KBM-7 (cell line): ENCODE measurements at regions not wholly inside any gene's neighbourhood (a gene's known extent, or its start where the extent isn't known, plus 50 kb on each side); places are given as distances from the start of the nearest gene placed in this dataset.
A peak's percentile ranks its signal among the peaks of the same experiment; 100 is the strongest.

ENCODE experiments used
- DNase-seq: peaks from one replicate; pipeline ENCODE4 v3.0.0-alpha.2; 2015
- in situ Hi-C: fragments of 300-500 bp; cut with MboI; formaldehyde crosslinking; loops from 2 replicates; pipeline ENCODE4 v1.14.3; 2020; ENCODE audit warnings: low sequenced_read_pairs, low pct_unique_long_range_greater_than_20kb, mixed read lengths

DNA sequence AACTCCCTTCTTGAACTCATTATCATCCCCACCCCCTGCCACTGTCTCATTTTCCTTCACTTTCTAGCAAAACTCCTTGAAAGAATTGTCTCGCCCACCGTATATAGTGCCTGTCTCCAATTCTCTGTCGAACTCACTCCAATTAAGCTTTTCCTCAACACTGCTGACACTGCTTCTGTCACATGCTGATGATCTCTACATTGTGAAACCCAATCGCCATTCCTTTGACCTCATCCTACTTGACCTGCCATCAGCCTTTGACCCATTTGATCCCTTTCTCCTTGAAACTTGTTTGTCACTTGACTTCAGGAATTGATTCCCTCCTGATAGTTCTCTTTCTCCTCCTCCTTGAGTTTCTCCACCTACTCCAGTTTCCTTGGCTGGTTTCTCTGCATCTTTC, 54.8 kb downstream of the CCDC71L start:
- DNase-seq, result no peak
- in situ Hi-C loops, result no loop called here

DNA sequence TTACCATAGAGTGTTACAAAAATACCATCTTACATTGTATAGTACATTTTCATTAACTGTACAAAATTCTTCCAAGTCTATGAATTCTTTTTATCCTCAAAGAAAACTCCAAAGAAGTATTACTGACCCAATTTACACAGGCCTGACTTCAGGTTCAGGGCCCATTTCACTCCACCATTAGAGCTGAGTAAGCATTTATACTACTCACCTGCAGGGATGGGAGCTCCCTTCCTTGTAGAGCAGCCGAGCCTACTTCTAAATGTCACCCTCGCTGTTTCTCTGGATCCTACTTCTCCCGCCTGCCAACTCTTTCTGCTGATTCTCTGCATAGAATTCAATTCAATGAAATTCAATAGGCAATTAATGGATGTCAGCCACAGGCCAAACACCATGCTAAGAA, 56.0 kb downstream of the CCDC71L start:
- in situ Hi-C loops, result no loop called here
- no peak for DNase-seq

DNA sequence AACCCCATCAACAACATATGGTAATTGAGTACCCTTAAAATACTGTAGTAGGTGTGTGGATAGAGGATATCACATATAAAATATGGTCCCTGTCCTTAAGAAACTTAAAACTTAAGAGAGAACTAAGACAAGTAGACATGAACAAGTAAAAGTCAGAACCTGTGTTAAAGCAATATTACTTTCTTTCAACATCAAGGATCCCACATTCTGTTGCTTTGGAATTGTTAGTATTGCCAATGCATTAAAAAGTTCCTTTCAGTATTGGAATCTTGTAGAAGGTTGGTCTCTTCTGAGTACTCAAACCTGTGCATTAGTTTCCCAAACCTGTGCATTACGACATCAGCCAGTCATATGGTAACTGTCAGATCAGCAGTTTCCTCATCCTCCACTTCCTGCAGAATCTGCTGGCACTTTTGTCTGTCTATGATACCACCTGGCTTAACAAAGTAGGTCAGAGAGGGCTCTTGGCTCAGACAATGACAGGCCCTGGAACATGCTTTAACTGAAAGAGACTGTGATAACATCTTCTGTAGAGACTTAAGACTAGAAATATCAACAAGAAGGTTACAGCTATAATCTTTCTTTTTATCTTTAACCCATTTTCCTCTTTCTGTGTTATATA, 56.5 kb downstream of the CCDC71L start:
- DNase-seq, result peak; percentile 12
- in situ Hi-C loops, result no loop called here

DNA sequence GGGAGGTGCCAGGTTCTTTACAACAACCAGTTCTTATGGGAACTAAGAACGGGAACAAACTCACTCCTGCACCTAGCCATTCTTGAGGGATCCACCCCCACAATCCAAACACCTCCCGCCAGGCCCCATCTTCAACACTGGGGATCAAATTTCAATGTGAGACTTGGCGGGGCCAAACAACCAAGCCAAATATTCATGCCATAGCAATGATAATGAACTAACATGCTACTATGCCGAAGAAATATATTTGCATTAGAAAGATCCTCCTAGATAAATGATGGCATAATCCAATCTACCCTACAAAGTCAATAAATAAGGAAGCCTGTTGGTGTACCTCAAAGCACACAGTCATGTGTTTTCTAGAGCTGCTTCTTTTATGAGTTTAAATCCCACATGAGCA, 57.6 kb downstream of the CCDC71L start:
- no peak for DNase-seq
- in situ Hi-C loops, result no loop called here

GRCh38 chr7:106602062-106602461, 58.9 kb downstream of the CCDC71L start:
- in situ Hi-C loops, result no loop called here
- no peak for DNase-seq

DNA sequence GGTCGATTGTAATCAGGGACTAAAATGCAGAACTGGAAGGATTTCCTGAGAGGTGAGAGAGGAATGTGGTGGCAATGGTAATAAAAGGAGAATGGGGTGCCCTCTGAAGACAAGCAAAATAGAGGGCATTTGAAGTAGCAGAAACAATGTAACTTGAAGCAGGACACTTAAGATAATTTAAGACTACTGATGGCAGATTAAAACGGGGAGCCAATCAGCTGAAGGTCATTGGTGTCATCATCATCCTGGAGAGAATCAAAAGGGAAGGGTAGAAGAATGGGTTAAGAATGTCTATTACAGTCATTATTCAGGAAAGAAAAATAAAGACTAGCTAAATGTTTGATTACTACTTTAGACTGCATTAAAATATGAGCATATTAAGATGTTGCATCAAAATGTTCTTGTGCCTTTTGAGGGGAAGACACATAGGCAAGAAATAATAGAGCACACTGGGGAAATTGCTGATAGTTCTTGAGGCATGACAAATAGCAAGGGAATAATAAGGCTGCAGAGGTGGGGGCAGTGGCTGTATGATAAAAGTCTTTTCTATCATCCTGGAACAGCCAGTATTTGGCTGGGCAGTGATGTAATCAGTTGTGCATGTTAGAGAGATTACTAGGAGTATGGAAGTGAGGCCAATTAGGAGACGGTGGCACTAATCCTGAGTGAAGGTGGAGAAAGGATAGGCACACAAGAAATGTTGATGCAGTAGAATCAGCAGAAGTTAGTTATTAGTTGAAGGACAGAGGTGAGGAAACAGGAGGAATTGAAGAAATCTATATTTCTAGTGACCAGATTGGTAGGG, 60.2 kb downstream of the CCDC71L start:
- DNase-seq, result no peak
- in situ Hi-C loops, result no loop called here

GRCh38 chr7:106599343-106599698, 61.6 kb downstream of the CCDC71L start:
- in situ Hi-C loops, result no loop called here
- no peak for DNase-seq

GRCh38 chr7:106598663-106599342, 62.2 kb downstream of the CCDC71L start:
- in situ Hi-C loops, result no loop called here
- peak; percentile 80 for DNase-seq

DNA sequence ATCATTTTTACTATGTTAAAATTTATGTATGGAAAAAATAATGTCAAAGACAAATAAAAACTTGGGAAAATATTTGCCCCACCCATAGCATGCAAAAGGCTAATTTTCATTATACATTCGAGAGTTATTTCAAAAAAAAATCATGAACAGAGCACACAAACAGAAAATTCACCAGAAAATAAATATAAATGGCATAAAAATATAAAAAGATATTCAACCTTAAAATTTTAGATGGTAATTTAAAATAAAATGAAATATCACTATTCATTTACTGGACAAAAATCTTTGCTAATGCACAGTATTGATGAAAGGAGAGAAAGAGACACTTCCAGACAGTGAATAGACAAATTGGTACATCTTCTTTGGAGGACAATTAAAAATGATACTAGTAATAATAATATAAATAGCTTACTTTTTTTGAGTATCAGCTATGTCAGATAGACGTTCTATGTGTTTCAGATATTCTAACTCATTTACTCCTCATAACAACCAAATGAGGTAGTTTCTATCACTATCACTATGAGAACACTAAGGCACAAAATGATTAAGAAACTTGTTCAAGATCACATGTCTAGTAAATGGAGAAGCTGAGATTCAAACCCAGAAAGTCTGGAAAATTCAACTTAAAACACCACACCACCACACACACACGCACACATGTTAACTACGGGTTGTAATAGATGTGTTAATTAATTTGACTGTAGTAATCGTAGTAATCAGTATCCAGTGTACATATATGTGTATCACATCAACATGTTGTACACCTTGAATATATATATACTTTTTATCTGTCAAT, 63.0 kb downstream of the CCDC71L start:
- in situ Hi-C loops, result no loop called here
- DNase-seq, result no peak

- in situ Hi-C loops, result no loop called here
- no peak for DNase-seq
Measured at GRCh38 chr7:106597014-106597413, 63.9 kb downstream of the CCDC71L start.

DNA sequence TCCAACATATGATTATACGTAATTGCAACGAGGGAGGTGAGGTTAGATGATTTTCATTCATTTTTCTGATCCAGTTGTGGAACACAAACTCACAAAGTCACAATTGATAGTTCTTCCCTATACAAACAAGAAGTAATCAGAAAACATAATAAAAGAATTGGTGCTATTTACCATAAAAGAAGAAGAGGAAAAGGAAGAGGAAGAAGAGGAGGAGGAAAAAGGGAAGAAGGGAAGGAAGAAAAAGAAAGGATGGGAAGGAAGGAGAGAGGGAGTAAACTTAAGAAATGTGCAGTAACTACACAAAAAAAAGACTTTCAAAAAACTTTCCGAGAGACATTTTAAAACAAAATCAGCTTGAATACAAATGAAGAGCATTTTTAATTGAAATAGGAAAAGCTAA, 65.0 kb downstream of the CCDC71L start:
- in situ Hi-C loops, result no loop called here
- DNase-seq, result no peak

GRCh38 chr7:106593028-106593417, 67.9 kb downstream of the CCDC71L start:
- DNase-seq, result no peak
- in situ Hi-C loops, result no loop called here

GRCh38 chr7:106592282-106593027, 68.5 kb downstream of the CCDC71L start:
- no peak for DNase-seq
- in situ Hi-C loops, result no loop called here

DNA sequence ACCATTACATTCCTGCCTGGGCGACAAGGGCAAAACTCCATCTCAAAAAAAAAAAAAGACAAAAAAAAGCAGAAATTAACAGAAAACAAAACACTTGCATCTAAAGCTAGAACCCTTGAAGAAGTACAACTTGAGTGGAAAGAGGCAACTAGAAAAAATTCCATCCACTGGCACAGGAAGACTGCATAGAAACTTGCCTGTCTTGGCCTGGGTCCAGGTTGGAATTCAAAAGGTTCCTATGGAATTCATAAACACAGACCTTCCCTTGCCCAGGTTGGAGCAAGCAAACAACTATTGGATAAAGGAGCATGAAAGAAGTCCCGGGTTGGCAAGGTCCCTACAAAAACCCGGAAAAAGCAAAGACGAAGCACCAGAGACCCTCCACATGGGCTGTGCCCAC, 69.8 kb downstream of the CCDC71L start:
- in situ Hi-C loops, result no loop called here
- no peak for DNase-seq

- in situ Hi-C loops, result no loop called here
- peak; percentile 56 for DNase-seq
Measured at GRCh38 chr7:106590209-106590816, 70.6 kb downstream of the CCDC71L start.

DNA sequence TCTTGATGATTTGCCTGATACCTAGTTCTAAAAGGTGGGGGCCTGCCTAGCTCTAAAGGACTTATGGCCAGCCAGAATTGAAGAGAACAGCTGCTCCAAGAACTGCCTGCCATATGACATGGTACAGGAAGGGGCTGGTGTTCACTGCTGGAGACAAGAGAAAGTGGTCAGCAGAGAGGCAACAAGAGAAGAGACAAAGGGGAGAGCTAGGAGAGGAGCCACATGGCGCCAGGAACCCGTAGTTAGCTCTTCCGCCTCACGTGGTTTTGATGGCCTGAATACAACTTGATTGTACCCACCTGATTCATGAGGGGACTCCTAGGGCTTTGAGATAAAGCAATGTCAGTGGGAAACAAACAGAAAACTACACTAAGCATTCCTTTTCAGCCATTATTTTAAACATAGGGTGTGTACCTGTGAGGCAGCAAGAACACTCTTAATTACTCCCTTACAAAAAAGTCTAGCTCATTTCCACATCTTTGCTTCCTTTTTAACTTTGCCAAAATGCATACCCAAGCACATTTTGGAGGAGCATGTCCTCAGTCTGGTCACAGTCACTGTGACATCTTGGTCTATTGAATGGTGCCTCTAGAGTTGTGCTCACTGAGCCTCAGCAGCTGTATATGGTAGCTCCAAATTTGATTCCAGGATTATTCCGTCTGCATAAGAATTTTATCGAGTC, 71.6 kb downstream of the CCDC71L start:
- in situ Hi-C loops, result no loop called here
- no peak for DNase-seq

- no peak for DNase-seq
- in situ Hi-C loops, result no loop called here
Measured at GRCh38 chr7:106588422-106589197, 72.3 kb downstream of the CCDC71L start.
